GM21723 (cell line): ENCODE measurements at regions not wholly inside any gene's neighbourhood (a gene's known extent, or its start where the extent isn't known, plus 50 kb on each side); places are given as distances from the start of the nearest gene placed in this dataset.
"Not testable (repeated sequence)": the region's sequence is repeated elsewhere in the genome, so short reads cannot be mapped to it uniquely, and the experiment has no call there.

ENCODE experiments used
- ATAC-seq: cut with Tn5 transposase; IDR thresholded peaks from one replicate; pipeline ENCODE4 v1.9.1; 2021; ENCODE audit warnings: mild to moderate bottlenecking, moderate library complexity; ENCODE audit not compliant: unreplicated experiment

DNA sequence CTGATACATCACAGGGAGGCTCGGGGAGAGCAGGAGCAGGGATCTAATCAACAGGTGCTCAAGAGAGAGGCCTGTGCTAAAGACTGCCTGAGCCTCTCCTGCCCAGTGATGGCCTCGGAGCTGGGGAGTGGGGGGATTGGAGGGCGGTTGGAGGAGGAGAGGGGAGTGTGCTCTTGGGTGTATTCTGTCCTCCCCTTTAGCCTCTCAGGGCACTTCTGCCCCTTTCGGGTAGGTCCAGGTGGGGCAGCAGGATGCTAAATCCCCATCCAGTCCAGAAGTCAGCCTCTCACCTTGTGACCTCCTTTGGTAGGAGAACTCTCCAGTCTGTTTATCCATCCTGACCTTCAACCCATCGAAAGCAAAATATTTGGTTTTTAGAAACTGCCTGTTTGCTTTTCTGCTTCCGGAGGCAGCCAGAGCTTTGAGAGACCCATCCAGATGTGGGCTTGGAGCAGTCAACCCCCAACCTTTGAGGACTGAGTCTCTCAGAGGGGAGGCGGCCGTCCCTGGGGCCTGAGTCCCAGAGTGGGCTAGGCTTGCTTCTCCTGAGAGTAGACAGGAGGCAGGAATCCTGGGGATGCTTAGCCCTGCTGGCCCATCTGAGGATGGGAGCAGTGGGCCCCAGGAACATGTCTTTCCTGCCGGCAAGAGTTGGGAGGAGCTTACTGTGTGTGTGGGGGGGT lies 105.2 kb upstream of the SYT13 start:
- ATAC-seq = no peak

DNA sequence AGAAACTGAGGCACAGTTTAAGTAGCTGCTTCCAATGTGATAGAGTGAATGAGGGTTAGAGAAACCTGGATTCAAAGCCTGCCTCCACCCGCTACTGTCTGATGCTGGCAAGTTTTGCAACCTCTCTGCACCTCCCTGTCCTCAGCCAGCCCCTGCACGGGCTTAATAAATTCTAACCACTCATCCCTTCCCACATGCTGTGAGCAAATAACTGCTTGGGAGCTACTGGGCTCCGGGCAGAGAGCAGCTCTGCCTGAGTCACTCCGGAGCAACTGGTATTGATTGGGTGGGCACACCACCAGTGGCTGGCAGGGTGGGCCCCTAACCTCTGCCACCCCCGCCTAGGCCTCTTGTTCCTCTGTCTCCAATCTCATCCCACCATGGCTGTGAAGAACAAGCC lies 104.3 kb upstream of the SYT13 start:
- ATAC-seq = no peak

DNA sequence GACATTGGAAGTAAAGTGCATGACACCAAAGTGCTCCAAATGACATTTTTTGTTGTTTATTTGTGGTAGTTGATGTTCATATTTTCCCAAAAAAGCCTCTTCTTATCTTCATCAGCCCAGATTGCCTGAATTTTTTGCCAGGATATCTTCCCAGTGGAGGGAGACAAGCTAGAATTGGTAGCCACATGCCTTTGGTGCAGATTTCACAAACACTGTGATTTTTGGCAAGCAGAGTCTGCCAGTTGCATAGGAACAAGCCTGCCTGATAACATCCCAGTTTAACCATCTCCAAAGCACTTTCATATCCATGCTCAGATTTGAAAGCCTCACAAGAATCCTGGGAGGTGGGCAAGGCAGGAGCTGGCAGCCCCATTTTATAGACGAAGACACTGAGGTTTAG lies 102.3 kb upstream of the SYT13 start:
- no peak for ATAC-seq

DNA sequence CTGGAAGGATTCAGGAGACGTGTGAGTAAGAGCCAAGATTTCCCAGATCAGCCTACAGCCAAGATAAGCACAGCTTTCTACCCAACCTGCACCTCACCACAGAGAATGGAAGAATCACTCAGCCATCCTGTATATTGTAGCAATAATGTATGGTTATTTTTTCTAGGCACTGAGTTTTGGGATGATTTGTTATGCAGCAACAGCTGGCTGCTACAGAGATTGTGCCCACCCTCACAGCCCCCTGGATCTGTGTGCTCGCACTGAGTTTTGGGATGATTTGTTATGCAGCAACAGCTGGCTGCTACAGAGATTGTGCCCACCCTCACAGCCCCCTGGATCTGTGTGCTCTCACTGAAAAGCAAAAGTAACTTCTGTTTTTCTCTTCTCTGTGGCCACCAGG lies 101.7 kb upstream of the SYT13 start:
- not testable (repeated sequence) for ATAC-seq

DNA sequence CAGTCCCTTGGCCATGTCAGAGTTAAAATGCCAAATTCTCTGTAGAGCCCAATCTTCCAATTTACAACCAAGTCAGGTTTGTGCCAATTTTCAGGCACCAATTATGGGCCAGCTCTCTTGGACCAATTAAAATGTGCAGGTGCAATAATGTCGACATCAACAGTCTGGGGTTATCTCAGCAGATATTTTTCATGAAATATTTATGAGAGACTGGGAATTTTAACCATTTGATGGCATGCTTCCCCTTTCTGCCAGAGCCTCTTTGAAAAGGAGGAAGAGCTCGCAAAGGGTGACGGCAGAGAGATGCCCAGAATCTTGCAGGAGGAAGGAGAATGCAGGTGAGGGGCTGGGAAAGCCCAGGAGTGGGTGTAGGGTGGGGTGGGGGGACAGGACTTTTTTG lies 100.8 kb upstream of the SYT13 start:
- ATAC-seq = no peak

DNA sequence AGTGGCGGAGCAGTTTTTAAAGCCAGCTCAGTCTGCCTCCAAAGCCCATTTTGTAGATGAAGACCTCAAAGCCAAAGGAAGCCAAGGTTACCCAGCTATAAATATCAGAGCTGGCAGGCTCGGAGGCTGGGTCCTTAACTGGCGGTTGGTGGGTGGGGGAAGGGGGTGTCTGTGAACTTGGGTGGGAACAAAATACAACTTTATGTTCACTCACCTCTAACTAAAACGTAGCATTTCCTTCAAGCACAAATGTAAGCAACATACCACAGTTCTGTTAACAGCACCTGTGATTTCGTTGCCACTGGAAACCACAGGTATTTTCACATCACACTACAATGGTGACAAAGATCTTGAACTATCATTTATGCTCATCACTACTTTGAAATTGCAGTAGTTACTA lies 99.7 kb upstream of the SYT13 start:
- no peak for ATAC-seq

DNA sequence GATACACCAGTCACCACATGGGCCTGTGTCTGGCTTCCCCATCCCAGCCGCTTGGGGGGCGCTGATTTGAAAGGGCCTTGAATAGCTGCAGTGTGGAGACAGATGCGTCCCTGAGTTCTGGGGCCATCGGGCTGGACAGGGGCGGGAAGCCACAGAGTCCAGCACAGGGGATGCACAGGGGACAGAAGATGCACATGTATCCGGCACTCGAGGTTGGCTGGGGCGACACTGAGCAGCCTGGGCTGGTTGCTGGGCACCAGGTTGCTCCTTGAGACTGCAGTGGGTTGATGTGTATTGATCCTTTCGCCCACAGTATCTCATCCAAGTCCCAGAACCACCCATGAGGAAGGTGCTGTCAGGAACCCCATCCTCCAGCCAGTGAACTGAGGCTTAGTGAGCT lies 99.3 kb upstream of the SYT13 start:
- no peak for ATAC-seq

DNA sequence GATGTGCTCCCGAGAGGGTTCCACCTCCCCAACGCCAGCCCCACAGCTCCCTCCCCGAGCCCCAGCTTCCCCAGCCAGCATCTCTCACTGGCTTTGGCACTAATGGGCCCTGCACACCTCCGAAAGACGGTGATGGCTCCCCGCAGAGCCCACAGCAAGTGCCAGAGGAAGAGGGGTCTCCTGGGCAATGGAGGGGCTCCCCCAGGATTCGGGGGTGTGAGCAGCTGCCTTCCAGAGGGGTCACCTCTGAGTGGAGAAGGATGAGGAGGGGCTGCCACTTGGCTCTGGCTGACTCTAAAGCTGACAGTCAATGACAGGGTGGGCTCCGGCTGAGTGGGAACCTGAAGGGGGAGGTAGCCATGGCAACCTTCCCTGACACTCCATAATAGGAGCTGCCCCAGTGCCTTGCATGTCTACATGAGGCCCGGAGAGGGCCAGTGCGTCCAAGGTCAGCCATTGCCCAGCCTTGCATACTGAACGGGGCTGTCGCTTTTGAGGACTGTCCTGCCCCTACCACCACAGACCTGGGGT lies 98.6 kb upstream of the SYT13 start:
- no peak for ATAC-seq

DNA sequence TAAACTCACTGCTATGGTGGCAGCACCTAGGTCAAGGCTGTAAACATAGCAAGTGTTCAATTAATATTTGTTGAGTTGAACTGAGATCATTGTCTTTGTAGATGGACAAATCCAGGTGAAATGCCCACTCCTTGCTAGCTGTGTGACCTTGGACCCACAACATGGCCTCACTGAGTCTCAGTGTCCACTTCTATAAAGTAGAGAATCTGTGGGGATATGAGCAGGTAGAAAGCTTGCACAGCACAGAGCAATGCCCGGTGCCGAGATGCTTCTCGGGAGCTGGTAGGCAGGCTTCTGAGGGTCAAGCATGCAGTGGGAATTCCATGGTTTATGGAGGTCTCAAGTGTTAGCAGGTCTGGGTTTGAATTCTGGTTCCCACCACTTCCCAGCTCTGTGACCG lies 97.9 kb upstream of the SYT13 start:
- ATAC-seq = no peak

DNA sequence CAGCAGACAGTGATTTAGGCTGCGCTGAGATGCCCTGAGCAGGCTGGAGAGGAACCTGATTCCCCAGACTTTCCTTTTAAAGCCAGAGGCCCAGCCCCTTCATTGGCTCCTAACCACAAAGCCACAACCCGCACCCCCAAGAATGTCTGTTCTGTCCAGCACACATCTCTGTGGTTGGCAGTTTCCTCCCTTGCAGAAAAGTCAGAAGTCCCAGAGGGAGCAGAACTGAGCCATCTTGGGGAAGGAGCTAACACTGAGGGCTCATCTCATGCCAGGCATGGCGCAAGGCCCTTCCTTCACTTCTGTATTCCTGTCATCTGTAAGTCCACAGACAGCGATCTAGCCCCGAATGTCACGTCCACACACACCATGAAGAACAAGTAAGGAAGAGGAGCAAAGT lies 97.1 kb upstream of the SYT13 start:
- ATAC-seq = no peak

DNA sequence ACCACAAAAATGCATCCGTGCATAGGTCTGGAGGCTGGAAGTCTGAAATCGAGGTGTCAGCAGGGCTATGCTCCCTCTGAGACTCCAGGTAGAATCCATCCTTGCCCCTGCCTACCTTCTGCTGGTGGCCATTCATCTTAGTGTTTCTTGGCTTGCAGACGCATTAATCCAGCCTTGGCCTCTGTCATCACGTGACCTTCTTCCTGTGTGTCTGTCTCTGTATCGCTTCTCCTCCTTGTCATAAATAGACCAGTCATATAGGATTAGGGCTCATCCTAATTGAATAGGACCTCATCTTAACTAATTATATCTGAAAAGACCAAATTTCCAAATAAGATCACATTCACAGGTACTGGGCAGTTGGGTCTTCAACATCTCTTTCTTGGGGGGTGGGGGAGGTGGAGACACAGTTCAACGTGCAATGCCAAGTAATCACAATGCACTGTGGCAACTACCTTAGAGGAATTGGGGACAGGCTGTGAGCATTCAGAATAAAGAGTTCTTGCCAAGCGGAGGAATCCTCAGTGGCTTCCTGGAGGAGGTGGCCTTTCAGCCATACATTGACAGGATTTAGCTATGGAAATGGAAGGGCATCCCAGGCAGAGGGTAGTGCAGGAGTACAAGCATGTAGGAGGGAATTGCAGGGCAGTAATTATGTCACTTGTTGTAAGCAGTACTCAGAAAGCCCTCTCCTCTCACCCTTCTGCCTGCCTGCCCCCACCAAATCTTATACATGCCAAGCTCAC lies 96.2 kb upstream of the SYT13 start:
- no peak for ATAC-seq

DNA sequence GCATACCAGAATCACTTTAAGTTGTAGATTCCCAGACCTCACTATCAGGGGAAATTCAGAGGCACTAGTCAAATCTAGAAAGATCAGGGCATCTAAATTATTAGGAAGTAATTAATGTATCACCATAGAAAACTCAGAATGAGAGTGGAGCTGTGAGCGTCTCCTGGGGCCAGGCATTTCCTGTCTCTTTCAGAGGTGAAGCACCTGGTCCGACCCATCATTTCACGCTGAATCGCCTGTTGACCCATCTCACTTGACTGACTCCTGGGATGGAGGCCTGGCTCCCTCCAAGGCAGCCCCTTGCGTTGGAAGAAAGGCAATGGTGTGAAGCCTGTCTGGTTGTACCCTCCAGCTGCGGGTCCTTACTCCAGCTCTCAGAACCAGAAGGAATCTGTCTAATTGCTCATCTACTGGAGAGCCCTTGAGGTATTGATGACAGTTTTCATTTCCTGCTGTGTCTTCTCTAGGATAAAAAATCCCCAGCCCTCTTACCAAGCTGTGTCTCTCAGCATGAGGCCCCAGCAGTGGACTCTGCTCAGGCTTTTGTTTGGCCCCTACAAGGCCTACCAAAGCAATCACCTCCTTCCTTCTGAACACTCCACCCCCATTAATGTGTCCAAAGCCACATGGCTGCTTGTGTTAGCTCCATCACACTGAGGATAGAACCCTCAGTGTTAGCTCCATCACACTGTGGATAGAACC lies 93.2 kb upstream of the SYT13 start:
- no peak for ATAC-seq

DNA sequence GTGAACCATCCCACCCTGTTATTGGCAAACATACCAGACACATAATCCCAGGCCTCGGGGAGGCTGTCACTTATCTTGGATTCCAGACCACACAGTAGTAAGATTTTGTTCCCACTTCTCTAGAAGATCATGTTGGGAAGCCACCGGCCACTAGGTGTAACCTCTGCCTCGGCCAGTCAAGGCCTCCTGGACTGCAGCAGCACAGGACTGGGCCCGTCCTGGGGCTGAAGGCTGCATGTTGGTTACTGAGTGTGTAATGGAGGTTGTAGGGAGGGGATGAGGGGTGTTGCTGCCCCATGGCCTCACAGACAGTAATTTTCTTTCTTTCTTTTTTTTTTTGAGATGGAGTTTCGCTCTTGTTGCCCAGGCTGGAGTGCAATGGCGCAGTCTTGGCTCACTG lies 92.4 kb upstream of the SYT13 start:
- ATAC-seq = no peak

DNA sequence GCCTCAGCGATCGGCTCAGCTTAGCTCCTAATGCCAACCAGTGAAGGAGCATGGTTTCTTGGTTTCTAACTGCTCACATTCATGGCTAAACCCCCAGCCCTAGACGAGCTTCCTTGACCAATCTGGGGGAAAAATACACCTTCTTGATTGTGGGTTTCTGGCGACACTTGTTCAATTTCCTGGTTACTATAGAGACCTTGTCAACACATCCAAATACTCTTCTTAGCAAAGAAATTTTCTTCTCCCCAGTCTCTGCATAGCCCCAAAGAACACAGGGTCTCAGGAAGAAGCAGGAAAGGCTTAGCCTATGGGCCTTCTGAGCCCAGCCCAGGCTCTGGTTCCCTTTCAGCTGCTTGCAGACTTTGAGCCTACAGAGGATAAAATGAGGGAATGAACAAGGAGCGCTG lies 88.5 kb upstream of the SYT13 start:
- no peak for ATAC-seq

DNA sequence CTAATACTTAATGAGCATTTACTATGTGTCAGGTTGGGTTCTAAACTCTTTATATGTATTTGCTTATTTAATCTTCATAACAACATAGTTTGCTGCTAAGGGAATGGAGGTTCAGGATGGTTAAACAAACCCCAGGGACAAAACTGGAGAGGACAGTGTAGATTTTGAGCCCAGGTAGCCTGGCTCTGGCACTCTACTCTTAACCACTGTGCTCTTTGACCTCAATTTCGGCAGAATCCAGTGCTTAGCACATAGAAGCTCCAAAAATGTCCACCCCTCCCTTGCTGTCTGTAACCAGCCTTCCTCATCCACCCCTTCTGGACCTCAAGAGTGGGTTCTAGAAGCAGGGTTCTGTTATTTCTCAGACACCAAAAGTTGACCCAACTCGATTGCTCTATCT lies 88.0 kb upstream of the SYT13 start:
- no peak for ATAC-seq

DNA sequence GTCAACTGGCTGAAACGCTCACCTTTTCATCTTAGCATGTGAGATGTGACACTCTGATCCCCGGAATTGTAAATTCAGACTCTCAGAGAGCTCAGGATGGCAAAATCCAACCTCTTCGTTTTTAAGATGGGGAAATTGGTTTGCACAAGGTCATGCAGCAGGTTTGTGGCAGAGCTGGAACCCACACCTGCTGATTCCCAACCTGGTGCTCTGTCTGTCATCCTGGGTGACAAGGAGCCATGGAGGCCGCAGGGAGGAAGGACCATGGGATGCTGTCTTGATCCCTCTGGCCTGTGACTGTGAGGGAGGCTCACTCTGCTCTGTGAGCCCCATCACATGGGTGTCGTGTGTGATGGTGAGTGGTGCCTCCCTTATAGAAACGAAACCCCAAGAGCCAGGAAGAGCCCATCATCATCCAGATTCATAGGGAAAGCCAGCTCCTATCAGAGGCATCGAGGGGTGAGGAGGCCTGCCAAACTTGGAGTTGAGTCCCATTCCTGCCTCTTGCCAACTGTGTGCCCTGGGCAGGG lies 87.4 kb upstream of the SYT13 start:
- no peak for ATAC-seq

DNA sequence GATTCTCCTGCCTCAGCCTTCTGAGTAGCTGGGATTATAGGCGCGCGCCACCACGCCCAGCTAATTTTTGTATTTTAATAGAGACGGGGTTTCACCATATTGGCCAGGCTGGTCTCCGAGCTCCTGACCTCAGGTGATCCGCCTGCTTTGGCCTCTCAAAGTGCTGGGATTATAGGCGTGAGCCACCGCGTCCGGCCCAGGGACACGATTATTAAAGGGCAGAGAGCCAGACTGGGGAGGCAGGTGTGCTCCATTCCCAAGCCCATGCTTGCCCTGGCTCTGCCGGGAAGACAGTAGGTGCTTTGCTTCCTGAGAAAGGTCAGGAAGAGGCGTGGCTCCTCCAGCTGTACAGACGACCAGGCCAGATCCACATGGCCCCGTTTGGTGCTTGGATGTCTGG lies 86.3 kb upstream of the SYT13 start:
- not testable (repeated sequence) for ATAC-seq

DNA sequence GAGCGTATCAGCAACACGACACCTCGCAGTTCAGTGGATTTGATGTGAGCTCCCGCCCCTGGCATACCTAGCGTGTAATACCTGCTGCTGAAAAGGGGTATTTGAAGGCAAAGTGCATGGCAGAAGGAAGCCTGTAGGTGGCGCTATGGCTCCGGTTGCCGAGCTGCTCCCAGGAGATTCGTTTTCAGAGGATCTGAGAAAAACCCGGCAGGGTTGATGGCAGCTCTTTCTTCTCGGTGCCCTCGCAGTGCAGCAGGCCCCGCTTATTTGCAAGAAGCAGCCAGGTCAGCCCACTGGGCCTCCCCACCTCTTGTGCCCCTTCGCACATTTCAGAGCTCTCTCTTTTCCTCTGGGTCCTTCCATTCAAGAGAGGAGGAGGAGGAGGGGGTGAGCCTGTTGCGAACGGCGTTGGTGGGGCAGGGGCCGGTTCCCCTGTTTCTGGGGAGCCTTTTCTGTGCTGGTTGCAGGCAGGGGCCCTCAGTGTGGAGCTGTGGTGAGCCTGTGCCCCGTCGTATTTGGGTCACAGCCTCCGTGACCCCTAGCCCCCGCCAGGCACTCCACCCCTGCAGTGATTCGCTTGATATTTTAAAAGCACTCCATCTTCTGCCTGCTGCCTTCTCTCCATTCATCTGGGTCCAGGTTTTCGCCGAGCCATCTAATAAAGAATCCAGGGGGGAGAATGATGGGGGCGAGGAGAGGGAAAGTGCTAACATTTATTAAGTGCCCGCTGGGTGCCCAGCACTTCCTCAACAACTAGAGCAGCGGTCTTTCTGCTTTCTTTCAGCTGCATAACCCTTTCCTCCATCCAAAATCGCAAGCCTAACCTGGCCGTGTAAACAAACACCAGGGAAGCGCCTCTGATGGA lies 85.3 kb upstream of the SYT13 start:
- ATAC-seq = peak; percentile 54

DNA sequence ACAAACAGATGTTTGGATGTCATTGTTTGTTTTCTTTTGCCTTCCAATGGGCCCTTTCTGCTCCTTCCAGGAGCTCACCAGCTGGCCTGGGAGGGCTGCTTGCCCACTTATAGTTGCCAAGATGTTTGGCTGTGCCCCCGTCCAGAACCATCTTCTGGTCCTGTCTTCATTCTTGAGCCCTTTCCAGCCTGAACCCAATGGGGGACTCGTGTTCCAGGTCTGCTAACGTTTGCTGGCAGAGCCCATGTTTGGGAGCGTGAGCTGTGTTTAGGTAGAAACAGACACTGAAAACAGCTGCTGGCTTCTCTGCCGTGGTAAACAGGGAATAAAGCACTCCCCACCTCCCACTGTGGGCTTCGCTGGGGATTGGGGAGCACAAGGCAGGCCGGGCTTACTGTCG lies 83.2 kb upstream of the SYT13 start:
- no peak for ATAC-seq

DNA sequence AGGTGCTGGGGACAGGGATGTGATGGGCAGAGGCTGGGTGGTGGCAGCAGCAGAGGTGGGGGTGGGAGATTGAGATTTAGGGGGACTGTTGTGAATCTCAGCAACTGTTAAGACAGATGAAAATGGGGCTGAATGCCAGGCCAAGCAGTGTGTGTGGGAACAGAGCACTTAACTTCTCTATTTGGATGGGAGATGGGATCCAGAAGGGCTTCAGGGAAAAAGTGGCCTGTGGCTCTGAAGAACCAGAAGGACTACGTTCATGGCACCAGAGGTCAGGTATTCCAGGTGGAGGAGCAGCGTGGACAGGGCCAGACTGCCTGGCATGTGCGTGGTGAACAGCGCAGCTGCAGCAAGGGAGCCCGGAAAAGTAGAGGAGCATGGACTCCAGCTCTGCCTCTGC lies 82.6 kb upstream of the SYT13 start:
- ATAC-seq = no peak
